ENCODE measurements at regions not wholly inside any gene's neighbourhood (a gene's known extent, or its start where the extent isn't known, plus 50 kb on each side); places are given as distances from the start of the nearest gene placed in this dataset.

DNA sequence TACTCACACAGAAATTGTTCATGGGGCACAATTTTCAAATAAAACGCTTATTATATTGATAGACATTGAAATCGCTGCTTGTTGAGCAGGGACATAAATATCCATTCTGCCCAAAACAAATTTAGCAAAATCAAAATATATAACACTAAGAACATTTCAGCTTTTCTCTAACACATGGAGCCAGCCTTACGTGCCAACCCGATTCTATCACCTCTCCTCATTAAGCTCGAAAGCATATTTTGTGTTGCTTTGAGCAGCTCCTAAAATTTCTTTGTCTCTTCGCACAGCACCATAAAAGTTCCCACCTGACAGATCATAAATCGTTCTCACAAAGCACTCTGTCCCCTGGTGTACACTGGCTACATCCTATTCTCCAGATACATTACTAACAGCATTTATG is 1034.4 kb upstream of the KLHL29 start:
- no peak overlapping the region for H3K4me3 ChIP-seq (ENCODE audit: low read depth, low read length)
- no peak for DNase-seq (ENCODE audit: low read depth)
- TF ChIP-seq, protein P1, sequence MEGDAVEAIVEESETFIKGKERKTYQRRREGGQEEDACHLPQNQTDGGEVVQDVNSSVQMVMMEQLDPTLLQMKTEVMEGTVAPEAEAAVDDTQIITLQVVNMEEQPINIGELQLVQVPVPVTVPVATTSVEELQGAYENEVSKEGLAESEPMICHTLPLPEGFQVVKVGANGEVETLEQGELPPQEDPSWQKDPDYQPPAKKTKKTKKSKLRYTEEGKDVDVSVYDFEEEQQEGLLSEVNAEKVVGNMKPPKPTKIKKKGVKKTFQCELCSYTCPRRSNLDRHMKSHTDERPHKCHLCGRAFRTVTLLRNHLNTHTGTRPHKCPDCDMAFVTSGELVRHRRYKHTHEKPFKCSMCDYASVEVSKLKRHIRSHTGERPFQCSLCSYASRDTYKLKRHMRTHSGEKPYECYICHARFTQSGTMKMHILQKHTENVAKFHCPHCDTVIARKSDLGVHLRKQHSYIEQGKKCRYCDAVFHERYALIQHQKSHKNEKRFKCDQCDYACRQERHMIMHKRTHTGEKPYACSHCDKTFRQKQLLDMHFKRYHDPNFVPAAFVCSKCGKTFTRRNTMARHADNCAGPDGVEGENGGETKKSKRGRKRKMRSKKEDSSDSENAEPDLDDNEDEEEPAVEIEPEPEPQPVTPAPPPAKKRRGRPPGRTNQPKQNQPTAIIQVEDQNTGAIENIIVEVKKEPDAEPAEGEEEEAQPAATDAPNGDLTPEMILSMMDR (IDR thresholded peaks at IDR 0.05; ENCODE audit: control insufficient read depth, extremely low read depth, insufficient read depth), result no peak

DNA sequence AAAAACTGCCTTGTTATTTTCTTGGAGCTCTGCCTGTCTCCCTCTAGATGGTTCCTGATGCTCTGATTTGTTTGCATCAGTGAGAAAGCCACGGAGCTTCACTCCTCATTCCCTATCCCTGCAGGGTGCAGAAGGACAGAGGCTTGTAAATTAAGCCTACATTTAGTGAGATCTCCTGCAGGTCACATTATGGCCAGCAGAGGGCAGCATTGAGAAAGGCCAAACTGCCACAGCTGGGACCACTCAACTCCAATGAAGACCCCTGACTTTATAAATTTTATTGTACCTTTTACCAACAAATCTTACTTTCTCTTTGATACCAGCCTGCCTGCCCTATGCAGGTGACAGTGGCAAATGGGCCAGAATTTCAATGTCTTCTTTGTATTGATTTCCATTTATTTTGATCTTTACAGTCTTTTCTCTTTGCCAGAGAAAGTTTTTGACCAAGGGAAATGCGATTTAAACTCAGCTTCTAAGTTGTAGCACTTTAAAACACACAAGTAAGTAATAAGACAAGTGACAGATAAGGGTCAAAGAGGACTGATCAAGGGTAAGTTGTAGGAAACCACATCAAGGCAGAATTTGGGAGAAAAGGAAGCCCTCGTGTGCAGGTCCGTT is 1029.1 kb upstream of the KLHL29 start:
- no peak for DNase-seq (ENCODE audit: low read depth)
- TF ChIP-seq, protein P1 (IDR thresholded peaks at IDR 0.05; ENCODE audit: control insufficient read depth, extremely low read depth, insufficient read depth), result peak; percentile 84
- no peak overlapping the region for H3K4me3 ChIP-seq (ENCODE audit: low read depth, low read length)

DNA sequence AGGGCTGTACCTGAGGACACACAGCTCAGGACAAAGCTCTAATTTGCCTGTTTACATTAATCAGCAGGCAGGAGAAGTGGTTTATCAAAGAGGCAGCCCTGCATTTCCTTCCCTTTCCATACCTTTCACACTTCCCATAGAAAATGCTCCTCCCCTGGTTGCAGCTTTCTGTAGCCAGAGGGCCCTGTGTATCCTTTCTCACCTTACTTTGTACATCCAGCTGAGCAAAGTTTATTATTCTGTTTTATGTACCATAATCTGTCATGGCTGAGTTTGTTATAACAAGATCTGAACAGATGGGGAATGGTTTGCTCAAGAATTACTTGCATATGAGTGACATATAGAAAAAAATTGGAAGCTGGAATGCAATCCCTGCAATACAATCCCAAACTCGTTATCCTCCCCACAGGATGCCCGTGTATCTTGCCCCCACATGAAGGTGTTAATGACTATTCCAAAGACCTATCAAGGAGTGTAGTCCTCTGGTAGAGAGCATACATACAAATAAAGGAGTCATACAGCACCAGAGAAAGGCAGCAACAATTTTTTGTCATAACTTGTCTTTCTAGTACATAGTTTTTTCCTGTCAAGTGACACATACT is 1025.8 kb upstream of the KLHL29 start:
- no peak for DNase-seq (ENCODE audit: low read depth)
- TF ChIP-seq, protein P1 (IDR thresholded peaks at IDR 0.05; ENCODE audit: control insufficient read depth, extremely low read depth, insufficient read depth), result no peak
- no peak overlapping the region for H3K4me3 ChIP-seq (ENCODE audit: low read depth, low read length)

DNA sequence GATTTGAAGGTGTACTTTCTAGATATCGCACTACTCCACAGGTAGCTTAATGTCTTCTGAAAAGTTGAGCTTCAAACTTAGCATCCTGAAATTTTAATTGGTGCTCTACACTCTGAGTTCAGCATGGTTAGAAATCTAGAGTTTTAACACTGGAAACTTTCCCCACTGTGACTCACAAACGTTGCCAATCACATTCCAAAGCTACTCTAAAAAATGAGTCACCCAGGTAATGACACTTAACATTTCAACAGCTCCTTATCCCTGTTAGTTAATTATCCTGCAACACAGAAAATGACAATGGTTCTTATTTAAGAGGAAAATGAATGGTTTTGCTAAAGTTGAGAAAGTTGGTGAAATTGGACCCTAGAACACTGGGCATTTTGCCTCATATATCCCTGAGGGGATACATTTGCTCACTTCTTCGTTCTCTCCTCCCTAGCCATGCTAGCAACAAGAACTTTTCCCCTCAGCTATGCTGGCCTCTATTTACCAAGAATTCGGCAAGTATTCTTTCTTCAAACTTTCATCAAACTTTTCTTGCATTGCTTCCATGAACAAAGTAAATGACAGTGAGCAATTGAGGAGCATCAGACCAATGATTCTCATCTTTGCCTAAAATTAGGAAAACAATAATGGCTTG is 1024.1 kb upstream of the KLHL29 start:
- H3K4me3 ChIP-seq (ENCODE audit: low read depth, low read length), result no peak overlapping the region
- no peak for DNase-seq (ENCODE audit: low read depth)
- TF ChIP-seq, protein P1 (IDR thresholded peaks at IDR 0.05; ENCODE audit: control insufficient read depth, extremely low read depth, insufficient read depth), result no peak

DNA sequence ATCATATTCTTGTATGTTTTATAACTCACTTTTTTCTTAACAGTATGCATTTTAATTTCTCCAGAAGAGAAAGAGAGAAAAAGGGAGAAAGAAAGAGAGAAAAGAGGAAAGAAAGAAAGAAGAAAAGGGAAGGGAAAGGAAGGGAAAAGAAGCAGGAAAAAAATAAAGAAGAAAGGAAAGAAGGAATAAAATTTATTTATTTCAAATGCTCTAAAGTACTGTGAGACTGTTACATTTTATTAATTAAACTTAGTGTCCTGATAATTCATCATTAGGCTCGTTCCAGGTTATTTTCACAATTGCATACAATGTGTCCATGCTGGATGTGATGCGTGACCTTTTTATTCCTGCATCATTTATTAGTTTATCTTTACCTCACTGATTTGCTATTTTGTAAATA is 1023.4 kb upstream of the KLHL29 start:
- no peak overlapping the region for H3K4me3 ChIP-seq (ENCODE audit: low read depth, low read length)
- DNase-seq (ENCODE audit: low read depth), result no peak
- TF ChIP-seq, protein P1 (IDR thresholded peaks at IDR 0.05; ENCODE audit: control insufficient read depth, extremely low read depth, insufficient read depth), result no peak

DNA sequence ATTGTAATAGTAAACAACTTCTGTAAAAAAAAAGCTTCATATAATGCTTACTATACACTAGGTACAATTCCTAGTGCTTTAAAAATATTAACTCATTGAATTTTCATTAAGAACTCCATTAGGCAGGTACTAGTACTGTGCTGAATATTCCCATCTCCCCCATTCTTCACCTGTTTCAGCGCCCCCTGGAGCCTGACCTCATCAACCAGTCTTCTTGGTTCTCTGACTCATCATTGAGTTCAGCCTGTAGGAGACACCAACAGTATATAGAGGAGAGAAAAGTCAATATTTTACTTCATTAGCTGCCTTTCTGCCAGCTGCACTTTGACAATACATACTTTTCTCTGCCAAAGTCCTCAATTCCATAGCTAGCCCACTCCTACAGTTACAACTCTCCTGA is 1009.9 kb upstream of the KLHL29 start:
- TF ChIP-seq, protein P1 (IDR thresholded peaks at IDR 0.05; ENCODE audit: control insufficient read depth, extremely low read depth, insufficient read depth), result no peak
- DNase-seq (ENCODE audit: low read depth), result no peak
- no peak overlapping the region for H3K4me3 ChIP-seq (ENCODE audit: low read depth, low read length)

All from LNCaP clone FGC (cell line).